Mesothelial cell of epicardium (in vitro differentiated cells): ENCODE measurements at regions not wholly inside any gene's neighbourhood (a gene's known extent, or its start where the extent isn't known, plus 50 kb on each side); places are given as distances from the start of the nearest gene placed in this dataset.

Experiments used
- DNase-seq, 2 experiments: peaks; one replicate each; pipeline ENCODE4 v3.0.0; 2021; ENCODE audit warnings: low spot score in 2 of 2; ENCODE audit not compliant: unreplicated experiment in 2 of 2
- H3K27ac Mint-ChIP-seq: 2 replicates; pipeline ENCODE4 v1.8.0; 2021; ENCODE audit warnings: mixed read lengths
- H3K27me3 Mint-ChIP-seq: 2 replicates; pipeline ENCODE4 v1.8.0; 2021; ENCODE audit warnings: low read depth, mixed read lengths
- H3K36me3 Mint-ChIP-seq: 2 replicates; pipeline ENCODE4 v1.8.0; 2021; ENCODE audit warnings: mixed read lengths
- H3K4me1 Mint-ChIP-seq: 2 replicates; pipeline ENCODE4 v1.8.0; 2021; ENCODE audit warnings: mixed read lengths
- H3K4me3 Mint-ChIP-seq: 2 replicates; pipeline ENCODE4 v1.8.0; 2021; ENCODE audit warnings: mild to moderate bottlenecking, moderate library complexity, mixed read lengths
- H3K9me3 Mint-ChIP-seq: 2 replicates; pipeline ENCODE4 v1.8.0; 2021; ENCODE audit warnings: mixed read lengths
- CTCF ChIP-seq: fragments of 200-600 bp; sonication (generic); IDR thresholded peaks from one replicate; pipeline ENCODE4 v1.5.0; 2021; ENCODE audit warnings: antibody characterized with exemption; ENCODE audit not compliant: unreplicated experiment

GRCh38 chr11:19353287-19353850 lies 112.6 kb upstream of the E2F8 start:
- no peak for DNase-seq
- TF ChIP-seq CTCF: no peak
- Mint-ChIP-seq H3K4me3 (no peak overlapping the region), H3K9me3 (no peaks in the 10 kb centered on the region), H3K27me3 (peaks cover 87% of the 10 kb centered on the region), H3K36me3 (no peaks in the 10 kb centered on the region), H3K27ac (no peak overlapping the region), H3K4me1 (no peaks in the 10 kb centered on the region)

GRCh38 chr11:19352771-19353160 lies 112.0 kb upstream of the E2F8 start:
- DNase-seq: no peak
- Mint-ChIP-seq H3K9me3 (no peaks in the 10 kb centered on the region), H3K36me3 (no peaks in the 10 kb centered on the region), H3K27ac (no peak overlapping the region), H3K27me3 (peaks cover 88% of the 10 kb centered on the region), H3K4me3 (no peak overlapping the region), H3K4me1 (no peaks in the 10 kb centered on the region)
- TF ChIP-seq CTCF: no peak

GRCh38 chr11:19352072-19352770 lies 111.5 kb upstream of the E2F8 start:
- peaks cover 91% of the 10 kb centered on the region for H3K27me3 Mint-ChIP-seq
- DNase-seq: no peak
- H3K9me3 Mint-ChIP-seq: no peaks in the 10 kb centered on the region
- no peak overlapping the region for H3K4me3 Mint-ChIP-seq
- H3K36me3 Mint-ChIP-seq: no peaks in the 10 kb centered on the region
- no peak for TF ChIP-seq CTCF
- H3K27ac Mint-ChIP-seq: no peak overlapping the region
- H3K4me1 Mint-ChIP-seq: no peaks in the 10 kb centered on the region

- Mint-ChIP-seq H3K4me1 (peaks cover 2% of the 10 kb centered on the region), H3K4me3 (no peak overlapping the region), H3K9me3 (no peaks in the 10 kb centered on the region), H3K27me3 (peaks cover 91% of the 10 kb centered on the region), H3K27ac (no peak overlapping the region), H3K36me3 (no peaks in the 10 kb centered on the region)
- DNase-seq: no peak
- TF ChIP-seq CTCF: no peak
Measured at GRCh38 chr11:19351426-19351825, 110.7 kb upstream of the E2F8 start.

- no peak for TF ChIP-seq CTCF
- no peaks in the 10 kb centered on the region for H3K36me3 Mint-ChIP-seq
- no peak for DNase-seq
- H3K27me3 Mint-ChIP-seq: peaks cover 92% of the 10 kb centered on the region
- peaks cover 9% of the 10 kb centered on the region for H3K4me1 Mint-ChIP-seq
- H3K27ac Mint-ChIP-seq: no peak overlapping the region
- H3K9me3 Mint-ChIP-seq: no peaks in the 10 kb centered on the region
- no peak overlapping the region for H3K4me3 Mint-ChIP-seq
Measured at GRCh38 chr11:19350160-19350559, 109.4 kb upstream of the E2F8 start.
